Lung (tissue), 11 donors: ENCODE measurements at regions not wholly inside any gene's neighbourhood (a gene's known extent, or its start where the extent isn't known, plus 50 kb on each side); places are given as distances from the start of the nearest gene placed in this dataset.

Experiments
- ATAC-seq: fragments of 200-7000 bp; cut with Tn5 transposase; one replicate; pipeline ENCODE4 v1.9.1; 2020; ENCODE audit warnings: moderate number of reproducible peaks; ENCODE audit not compliant: insufficient read depth, low FRiP score
- DNase-seq, 3 donors: peaks; one replicate each; pipeline ENCODE4 v3.0.0-alpha.2; 2013 to 2017
- H3K27ac ChIP-seq, 2 donors: one replicate each; pipeline ENCODE4 v1.5.1; 2013; ENCODE audit warnings: mild to moderate bottlenecking in 2 of 2, moderate library complexity in 2 of 2, control low read depth in 1 of 2, inconsistent platforms in 1 of 2, low read depth in 1 of 2, low read length in 1 of 2
- H3K27me3 ChIP-seq, 3 donors: one replicate each; pipeline ENCODE4 v1.5.1; 2013; ENCODE audit warnings: low read length in 2 of 3; ENCODE audit not compliant: control insufficient read depth in 3 of 3, insufficient read depth in 3 of 3
- H3K36me3 ChIP-seq, 4 donors: one replicate each; pipeline ENCODE4 v1.5.1; 2013; ENCODE audit warnings: low read length in 4 of 4, mild to moderate bottlenecking in 1 of 4, moderate library complexity in 1 of 4; ENCODE audit not compliant: control insufficient read depth in 4 of 4, insufficient read depth in 4 of 4
- H3K4me1 ChIP-seq, 5 donors: one replicate each; pipeline ENCODE4 v1.5.1; 2013; ENCODE audit warnings: low read length in 5 of 5, mild to moderate bottlenecking in 2 of 5, moderate library complexity in 1 of 5; ENCODE audit not compliant: control insufficient read depth in 5 of 5, insufficient read depth in 5 of 5
- H3K4me3 ChIP-seq: one replicate; pipeline ENCODE4 v1.5.1; 2013; ENCODE audit warnings: mild to moderate bottlenecking, control low read depth, moderate library complexity
- H3K9ac ChIP-seq, 2 donors: one replicate each; pipeline ENCODE4 v1.5.1; 2013; ENCODE audit warnings: low read length in 2 of 2, control low read depth in 1 of 2; ENCODE audit not compliant: insufficient read depth in 1 of 2
- H3K9me3 ChIP-seq, 4 donors: one replicate each; pipeline ENCODE4 v1.5.1; 2013; ENCODE audit warnings: low read length in 3 of 4, mild to moderate bottlenecking in 1 of 4, moderate library complexity in 1 of 4; ENCODE audit not compliant: control insufficient read depth in 4 of 4, insufficient read depth in 3 of 4
- CTCF ChIP-seq: IDR thresholded peaks from 2 replicates; pipeline ENCODE4 v1.5.1; 2012; ENCODE audit warnings: mild to moderate bottlenecking; ENCODE audit errors: control extremely low read depth, extremely low read depth
- WGBS, 2 donors: extraction: QIAGEN DNeasy Blood & Tissue Kit; methylation state at CpG; one replicate each; pipeline ENCODE4 v1.1.7; 2013; 5-methylcytosine and 5-hydroxymethylcytosine counted together
- donor health status: control.
- donor health status: control.
- donor health status: Bipolar disorder and iron deficiency.
- donor health status: healthy.
- donor health status: DM: yes; HTN: yes; CAD: no.

GRCh38 chr10:9625304-9625703 lies 1392.4 kb upstream of the CELF2 start:
- ATAC-seq = no peak
- H3K36me3 ChIP-seq = no peaks in the 10 kb centered on the region

GRCh38 chr10:9634466-9634865 lies 1383.2 kb upstream of the CELF2 start:
- ATAC-seq (no peak), DNase-seq (no peak)
- 74 to 82% methylated on average over 3 of the region's 3 CpGs for WGBS, 2 donors
- TF ChIP-seq CTCF = no peak
- H3K36me3 ChIP-seq = no peaks in the 10 kb centered on the region
- no peaks in the 10 kb centered on the region for H3K4me1 ChIP-seq
- no peaks in the 10 kb centered on the region for H3K27me3 ChIP-seq
- no peak overlapping the region for H3K27ac ChIP-seq
- H3K4me3 ChIP-seq = no peak overlapping the region
- no peak overlapping the region for H3K9ac ChIP-seq
- peaks cover 0 to 2% (median under 1%) of the 10 kb centered on the region in 4 donors for H3K9me3 ChIP-seq

More at GRCh38 chr10:9625304-9625703, 1392.4 kb upstream of the CELF2 start:
- Histone ChIP-seq H3K27ac (no peak overlapping the region), H3K4me1 (peaks cover 0 to 16% (median 0%) of the 10 kb centered on the region in 5 donors), H3K4me3 (no peak overlapping the region), H3K27me3 (no peaks in the 10 kb centered on the region), H3K9ac (no peak overlapping the region), H3K9me3 (no peaks in the 10 kb centered on the region)
- DNase-seq = peak in 2 of 3 donors; percentile 12 to 46
- TF ChIP-seq CTCF = no peak

GRCh38 chr10:9635691-9636090 lies 1382.0 kb upstream of the CELF2 start:
- WGBS, 2 donors = 68 to 82% methylated on average over 2 of the region's 2 CpGs
- no peak overlapping the region for H3K9ac ChIP-seq
- no peaks in the 10 kb centered on the region for H3K27me3 ChIP-seq
- no peaks in the 10 kb centered on the region for H3K36me3 ChIP-seq
- H3K9me3 ChIP-seq = peaks cover 0 to 2% (median under 1%) of the 10 kb centered on the region in 4 donors
- no peak overlapping the region for H3K27ac ChIP-seq
- no peak for DNase-seq
- TF ChIP-seq CTCF = no peak
- no peak overlapping the region for H3K4me3 ChIP-seq
- no peaks in the 10 kb centered on the region for H3K4me1 ChIP-seq
- no peak for ATAC-seq

GRCh38 chr10:9636216-9636615 lies 1381.5 kb upstream of the CELF2 start:
- WGBS, 2 donors = 66 to 76% methylated on average over 2 of the region's 2 CpGs
- H3K27ac ChIP-seq = no peak overlapping the region
- H3K36me3 ChIP-seq = no peaks in the 10 kb centered on the region
- H3K9me3 ChIP-seq = peaks cover 0 to 2% (median 0%) of the 10 kb centered on the region in 4 donors
- no peak for ATAC-seq
- H3K4me3 ChIP-seq = no peak overlapping the region
- peak in 2 of 3 donors; percentile 21 to 59 for DNase-seq
- H3K4me1 ChIP-seq = no peaks in the 10 kb centered on the region
- H3K27me3 ChIP-seq = no peaks in the 10 kb centered on the region
- no peak overlapping the region for H3K9ac ChIP-seq
- no peak for TF ChIP-seq CTCF
